ENCODE measurements at regions not wholly inside any gene's neighbourhood (a gene's known extent, or its start where the extent isn't known, plus 50 kb on each side); places are given as distances from the start of the nearest gene placed in this dataset.

- peaks cover 6% of the 10 kb centered on the region for H3K4me1 ChIP-seq (ENCODE audit: control insufficient read depth, insufficient read depth, low read length)
- no peak overlapping the region for H3K9ac ChIP-seq (ENCODE audit: low read length)
- H3K9me3 ChIP-seq (ENCODE audit: control insufficient read depth, low read length): no peaks in the 10 kb centered on the region
- H3K36me3 ChIP-seq (ENCODE audit: control insufficient read depth, insufficient read depth, low read length, severe bottlenecking): no peaks in the 10 kb centered on the region
- no peaks in the 10 kb centered on the region for H3K27me3 ChIP-seq (replicated peaks; ENCODE audit: control insufficient read depth, insufficient read depth, low read length)
- H3K4me3 ChIP-seq (ENCODE audit: low read length): no peak overlapping the region
- no peak for DNase-seq (ENCODE audit: low read depth)
Measured at GRCh38 chr4:106429885-106430284, 61.3 kb upstream of the GIMD1 start.

DNA sequence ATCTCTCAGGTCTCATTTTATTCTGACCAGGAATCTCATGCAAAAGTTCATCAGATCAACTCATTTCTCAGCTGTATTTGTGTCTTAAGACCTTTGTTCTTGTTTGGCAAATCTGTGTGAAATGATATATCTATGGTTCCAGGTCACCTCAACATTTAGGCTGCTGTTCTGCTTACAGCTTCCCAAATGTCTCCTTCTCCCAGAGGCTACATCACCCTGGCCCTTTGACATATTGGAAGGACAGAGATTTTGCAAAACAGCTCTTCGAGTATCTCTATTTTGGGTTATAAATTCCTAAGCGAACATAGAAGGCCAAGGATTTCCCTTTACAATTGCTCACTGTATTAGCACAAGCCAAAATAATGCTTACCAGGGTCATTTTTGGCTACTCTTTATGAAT lies 57.5 kb upstream of the GIMD1 start:
- no peak for DNase-seq (ENCODE audit: low read depth)
- Histone ChIP-seq H3K9ac (ENCODE audit: low read length) (no peak overlapping the region), H3K4me3 (ENCODE audit: low read length) (no peak overlapping the region), H3K4me1 (ENCODE audit: control insufficient read depth, insufficient read depth, low read length) (peaks cover 19% of the 10 kb centered on the region), H3K36me3 (ENCODE audit: control insufficient read depth, insufficient read depth, low read length, severe bottlenecking) (no peaks in the 10 kb centered on the region), H3K27me3 (replicated peaks; ENCODE audit: control insufficient read depth, insufficient read depth, low read length) (no peaks in the 10 kb centered on the region), H3K9me3 (ENCODE audit: control insufficient read depth, low read length) (no peaks in the 10 kb centered on the region)

- Histone ChIP-seq H3K27me3 (replicated peaks; ENCODE audit: control insufficient read depth, insufficient read depth, low read length) (no peaks in the 10 kb centered on the region), H3K4me3 (ENCODE audit: low read length) (no peak overlapping the region), H3K36me3 (ENCODE audit: control insufficient read depth, insufficient read depth, low read length, severe bottlenecking) (no peaks in the 10 kb centered on the region), H3K4me1 (ENCODE audit: control insufficient read depth, insufficient read depth, low read length) (peaks cover 19% of the 10 kb centered on the region), H3K9me3 (ENCODE audit: control insufficient read depth, low read length) (no peaks in the 10 kb centered on the region), H3K9ac (ENCODE audit: low read length) (no peak overlapping the region)
- DNase-seq (ENCODE audit: low read depth): no peak
Measured at GRCh38 chr4:106425576-106425975, 57.0 kb upstream of the GIMD1 start.

DNA sequence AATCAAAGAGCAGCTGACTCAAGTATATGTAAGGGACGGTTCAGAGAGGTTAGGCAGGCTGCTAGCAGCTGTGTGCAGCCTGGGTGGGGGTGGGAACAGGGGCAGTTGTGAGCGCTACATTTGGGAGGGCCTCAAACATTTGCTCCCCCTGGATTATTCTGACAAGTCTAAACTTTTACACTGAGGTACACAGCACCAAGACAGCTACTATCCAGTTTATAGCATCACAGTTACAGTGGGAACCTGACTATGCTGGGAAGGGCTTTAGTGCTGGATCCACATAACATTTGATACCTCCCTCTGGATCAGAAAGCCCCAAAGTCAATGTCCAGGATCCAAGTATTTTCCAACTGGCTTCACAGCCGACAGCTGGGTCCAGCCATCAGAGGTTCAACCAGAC lies 55.8 kb upstream of the GIMD1 start:
- Histone ChIP-seq H3K9ac (ENCODE audit: low read length) (no peak overlapping the region), H3K27me3 (replicated peaks; ENCODE audit: control insufficient read depth, insufficient read depth, low read length) (no peaks in the 10 kb centered on the region), H3K9me3 (ENCODE audit: control insufficient read depth, low read length) (no peaks in the 10 kb centered on the region), H3K36me3 (ENCODE audit: control insufficient read depth, insufficient read depth, low read length, severe bottlenecking) (no peaks in the 10 kb centered on the region), H3K4me1 (ENCODE audit: control insufficient read depth, insufficient read depth, low read length) (peaks cover 19% of the 10 kb centered on the region), H3K4me3 (ENCODE audit: low read length) (no peak overlapping the region)
- DNase-seq (ENCODE audit: low read depth): no peak

GRCh38 chr4:106423791-106424190 lies 55.2 kb upstream of the GIMD1 start:
- H3K4me1 ChIP-seq (ENCODE audit: control insufficient read depth, insufficient read depth, low read length): peaks cover 19% of the 10 kb centered on the region
- H3K9ac ChIP-seq (ENCODE audit: low read length): no peak overlapping the region
- no peak overlapping the region for H3K4me3 ChIP-seq (ENCODE audit: low read length)
- no peaks in the 10 kb centered on the region for H3K9me3 ChIP-seq (ENCODE audit: control insufficient read depth, low read length)
- H3K27me3 ChIP-seq (replicated peaks; ENCODE audit: control insufficient read depth, insufficient read depth, low read length): no peaks in the 10 kb centered on the region
- H3K36me3 ChIP-seq (ENCODE audit: control insufficient read depth, insufficient read depth, low read length, severe bottlenecking): no peaks in the 10 kb centered on the region
- no peak for DNase-seq (ENCODE audit: low read depth)

DNA sequence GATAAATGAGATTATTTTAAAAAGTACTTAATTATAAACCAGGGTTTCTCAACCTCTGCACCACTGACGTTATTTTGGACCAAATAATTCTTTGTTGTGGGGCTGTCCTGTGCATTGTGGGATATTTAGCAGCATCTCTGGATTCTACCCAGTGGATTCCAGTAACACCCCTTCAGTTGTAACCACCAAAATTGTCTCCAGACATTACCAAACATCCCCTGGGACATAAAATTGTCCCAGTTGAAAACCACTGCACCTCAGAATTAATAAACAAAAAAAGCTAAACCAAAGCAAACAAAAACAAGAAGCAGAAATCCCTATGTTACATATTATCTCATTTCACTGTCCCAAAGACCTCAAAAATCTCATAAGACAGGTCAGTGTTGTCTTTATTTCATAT lies 54.2 kb upstream of the GIMD1 start:
- Histone ChIP-seq H3K9me3 (ENCODE audit: control insufficient read depth, low read length) (no peaks in the 10 kb centered on the region), H3K36me3 (ENCODE audit: control insufficient read depth, insufficient read depth, low read length, severe bottlenecking) (no peaks in the 10 kb centered on the region), H3K4me3 (ENCODE audit: low read length) (no peak overlapping the region), H3K27me3 (replicated peaks; ENCODE audit: control insufficient read depth, insufficient read depth, low read length) (no peaks in the 10 kb centered on the region), H3K9ac (ENCODE audit: low read length) (no peak overlapping the region), H3K4me1 (ENCODE audit: control insufficient read depth, insufficient read depth, low read length) (peaks cover 19% of the 10 kb centered on the region)
- DNase-seq (ENCODE audit: low read depth): no peak

DNA sequence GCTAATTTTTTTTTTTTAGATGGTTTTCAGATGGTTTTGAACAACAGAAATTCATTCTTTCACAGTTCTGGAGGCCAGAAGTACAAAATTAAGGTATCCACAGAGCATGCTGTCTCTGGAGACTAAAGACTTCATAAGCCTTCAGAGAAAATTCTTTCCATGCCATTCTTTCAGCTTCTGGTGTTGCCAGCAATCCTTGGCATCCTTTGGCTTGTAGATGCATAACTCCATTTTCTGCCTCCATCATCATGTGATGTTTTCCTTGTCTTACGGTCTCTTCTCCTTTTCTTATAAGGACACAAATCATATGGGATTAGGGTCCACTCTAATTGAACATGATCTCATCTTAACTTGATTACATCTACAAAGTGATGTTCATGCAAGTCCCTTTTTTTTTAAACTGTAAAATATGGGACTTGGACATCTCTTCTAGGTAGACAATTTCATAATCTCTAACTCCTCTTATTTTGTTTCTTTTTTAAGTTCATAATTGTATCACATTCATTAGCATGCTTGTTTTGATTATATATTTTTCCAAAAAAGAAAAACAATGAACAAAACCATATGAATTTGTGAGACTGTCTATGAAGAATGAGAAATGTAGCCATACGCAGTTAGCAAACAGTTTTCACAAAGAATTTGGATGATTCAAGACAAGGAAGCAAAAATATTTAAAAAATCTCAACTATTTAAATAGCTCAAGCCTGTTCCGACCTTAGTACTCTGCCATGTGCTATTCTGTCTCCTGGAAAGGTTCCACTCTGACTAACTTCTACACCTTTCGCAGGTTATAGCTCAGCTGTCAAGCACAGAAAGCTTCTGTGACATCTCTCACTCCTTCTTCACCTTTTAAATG lies 53.1 kb upstream of the GIMD1 start:
- Histone ChIP-seq H3K9ac (ENCODE audit: low read length) (no peak overlapping the region), H3K4me3 (ENCODE audit: low read length) (no peak overlapping the region), H3K27me3 (replicated peaks; ENCODE audit: control insufficient read depth, insufficient read depth, low read length) (no peaks in the 10 kb centered on the region), H3K36me3 (ENCODE audit: control insufficient read depth, insufficient read depth, low read length, severe bottlenecking) (no peaks in the 10 kb centered on the region), H3K4me1 (ENCODE audit: control insufficient read depth, insufficient read depth, low read length) (peaks cover 19% of the 10 kb centered on the region), H3K9me3 (ENCODE audit: control insufficient read depth, low read length) (no peaks in the 10 kb centered on the region)
- peak; percentile 65 for DNase-seq (ENCODE audit: low read depth)

DNA sequence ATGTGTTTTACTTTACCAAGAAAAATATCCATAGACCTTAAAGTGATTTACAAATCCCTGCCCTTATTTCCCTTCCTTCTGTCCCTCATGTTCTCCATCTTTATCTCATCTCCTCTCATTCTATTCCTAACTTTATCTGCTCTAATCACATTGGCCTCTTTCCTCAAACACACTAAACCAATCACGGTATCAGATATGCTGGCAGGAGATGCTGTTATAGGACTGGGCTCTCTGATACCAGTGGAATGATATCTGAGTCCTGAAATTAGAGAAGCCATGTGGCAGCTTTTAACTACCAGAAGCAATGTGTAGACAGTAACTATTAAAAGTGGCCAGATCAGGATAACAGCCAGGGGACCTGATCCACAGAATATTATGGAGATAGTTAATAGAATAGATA lies 49.9 kb upstream of the GIMD1 start:
- Histone ChIP-seq H3K36me3 (ENCODE audit: control insufficient read depth, insufficient read depth, low read length, severe bottlenecking) (no peaks in the 10 kb centered on the region), H3K4me3 (ENCODE audit: low read length) (no peak overlapping the region), H3K9me3 (ENCODE audit: control insufficient read depth, low read length) (no peaks in the 10 kb centered on the region), H3K4me1 (ENCODE audit: control insufficient read depth, insufficient read depth, low read length) (peaks cover 13% of the 10 kb centered on the region), H3K27me3 (replicated peaks; ENCODE audit: control insufficient read depth, insufficient read depth, low read length) (no peaks in the 10 kb centered on the region), H3K9ac (ENCODE audit: low read length) (no peak overlapping the region)
- DNase-seq (ENCODE audit: low read depth): no peak

Data from adipocyte (in vitro differentiated cells).